Mesenchymal stem cell (in vitro differentiated cells and primary cell): ENCODE measurements at regions not wholly inside any gene's neighbourhood (a gene's known extent, or its start where the extent isn't known, plus 50 kb on each side); places are given as distances from the start of the nearest gene placed in this dataset.

Experiments
- DNase-seq: peaks from one replicate; pipeline ENCODE4 v3.0.0-alpha.2; 2013
- H2AFZ ChIP-seq: one replicate; pipeline ENCODE4 v1.6.1; 2013; ENCODE audit warnings: low read depth, mild to moderate bottlenecking, control low read depth, inconsistent platforms, low read length, moderate library complexity
- H2AK5ac ChIP-seq: 2 replicates; pipeline ENCODE4 v1.6.1; 2013; ENCODE audit warnings: low read length, moderate library complexity, mild to moderate bottlenecking, inconsistent platforms; ENCODE audit not compliant: severe bottlenecking
- H2BK120ac ChIP-seq: one replicate; pipeline ENCODE4 v1.6.1; 2013; ENCODE audit warnings: low read depth, mild to moderate bottlenecking, inconsistent platforms, low read length, moderate library complexity
- H2BK12ac ChIP-seq, 2 experiments: one replicate each; pipeline ENCODE4 v1.6.1; 2013; ENCODE audit warnings: inconsistent platforms in 2 of 2, low read length in 2 of 2, mild to moderate bottlenecking in 2 of 2, moderate library complexity in 2 of 2, control low read depth in 1 of 2
- H2BK15ac ChIP-seq: one replicate; pipeline ENCODE4 v1.6.1; 2013; ENCODE audit warnings: mild to moderate bottlenecking, low read depth, inconsistent platforms; ENCODE audit not compliant: poor library complexity, severe bottlenecking
- H2BK5ac ChIP-seq: 2 replicates; pipeline ENCODE4 v1.6.1; 2013; ENCODE audit warnings: low read depth, mild to moderate bottlenecking, low read length, control low read depth, inconsistent platforms; ENCODE audit not compliant: poor library complexity, severe bottlenecking
- H3K14ac ChIP-seq, 2 experiments: one replicate each; pipeline ENCODE4 v1.6.1; 2013; ENCODE audit warnings: inconsistent platforms in 2 of 2, low read length in 2 of 2, control low read depth in 1 of 2, mild to moderate bottlenecking in 1 of 2, moderate library complexity in 1 of 2
- H3K18ac ChIP-seq, 2 experiments: one replicate each; pipeline ENCODE4 v1.6.1; 2013; ENCODE audit warnings: inconsistent platforms in 2 of 2, low read length in 2 of 2, control low read depth in 1 of 2, low read depth in 1 of 2, mild to moderate bottlenecking in 1 of 2
- H3K23ac ChIP-seq, 2 experiments: one replicate each; pipeline ENCODE4 v1.6.1; 2013; ENCODE audit warnings: inconsistent platforms in 2 of 2, low read length in 2 of 2, mild to moderate bottlenecking in 2 of 2, moderate library complexity in 2 of 2, control low read depth in 1 of 2
- H3K27ac ChIP-seq: 2 replicates; pipeline ENCODE4 v1.5.1; 2013; ENCODE audit warnings: mild to moderate bottlenecking, moderate library complexity, low read length, control low read depth, inconsistent platforms; ENCODE audit not compliant: poor library complexity, severe bottlenecking
- H3K27me3 ChIP-seq, 2 experiments: 2 replicates each; pipeline versions ENCODE4 v1.6.1 to v1.7.0; 2013; ENCODE audit warnings: low read length in 2 of 2, mild to moderate bottlenecking in 2 of 2, moderate library complexity in 2 of 2, control low read depth in 1 of 2, inconsistent platforms in 1 of 2; ENCODE audit not compliant: control insufficient read depth in 1 of 2, insufficient read depth in 1 of 2
- H3K36me3 ChIP-seq, 2 experiments: 2 replicates each; pipeline versions ENCODE4 v1.6.1 to v1.7.0; 2013; ENCODE audit warnings: low read length in 2 of 2, control low read depth in 1 of 2, inconsistent platforms in 1 of 2, low read depth in 1 of 2, mild to moderate bottlenecking in 1 of 2; ENCODE audit not compliant: insufficient read depth in 2 of 2, control insufficient read depth in 1 of 2
- H3K4ac ChIP-seq, 2 experiments: one replicate each; pipeline ENCODE4 v1.6.1; 2013; ENCODE audit warnings: inconsistent platforms in 2 of 2, low read length in 2 of 2, mild to moderate bottlenecking in 2 of 2, moderate library complexity in 2 of 2, control low read depth in 1 of 2, low read depth in 1 of 2
- H3K4me1 ChIP-seq: 2 replicates; pipeline ENCODE4 v1.6.1; 2013; ENCODE audit warnings: low read depth, low read length, control low read depth; ENCODE audit not compliant: control insufficient read depth, insufficient read depth
- H3K4me2 ChIP-seq: 2 replicates; pipeline ENCODE4 v1.6.1; 2013; ENCODE audit warnings: low read length, mild to moderate bottlenecking, inconsistent platforms; ENCODE audit not compliant: poor library complexity, severe bottlenecking
- H3K4me3 ChIP-seq, 2 experiments: 2 replicates each; pipeline versions ENCODE4 v1.5.1 to v1.7.0; 2013; ENCODE audit warnings: low read length in 2 of 2, mild to moderate bottlenecking in 2 of 2, control low read depth in 1 of 2, low read depth in 1 of 2; ENCODE audit not compliant: insufficient read depth in 1 of 2
- H3K79me1 ChIP-seq: replicated peaks from 2 replicates; pipeline ENCODE4 v1.6.1; 2013; ENCODE audit warnings: mild to moderate bottlenecking, control low read depth, low read length, inconsistent platforms; ENCODE audit not compliant: poor library complexity, severe bottlenecking
- H3K9ac ChIP-seq: 2 replicates; pipeline ENCODE4 v1.7.0; 2013; ENCODE audit warnings: mild to moderate bottlenecking, low read length, moderate library complexity
- H3K9me3 ChIP-seq: 2 replicates; pipeline ENCODE4 v1.7.0; 2013; ENCODE audit warnings: mild to moderate bottlenecking, low read length; ENCODE audit not compliant: control insufficient read depth
- H4K8ac ChIP-seq: one replicate; pipeline ENCODE4 v1.6.1; 2013; ENCODE audit warnings: inconsistent platforms, mild to moderate bottlenecking, low read length, moderate library complexity
- H4K91ac ChIP-seq: one replicate; pipeline ENCODE4 v1.6.1; 2013; ENCODE audit warnings: mild to moderate bottlenecking, low read length, inconsistent platforms
- WGBS: methylation state at CpG from one replicate; pipeline ENCODE4 v1.1.7; 2013; ENCODE audit warnings: mixed read lengths; 5-methylcytosine and 5-hydroxymethylcytosine counted together

GRCh38 chr2:172244419-172245130 is 141.9 kb upstream of the DLX2 start:
- DNase-seq, result peak; percentile 64
- 100% methylated on average over 1 of the region's 3 CpGs for WGBS
- no peak overlapping the region for H2AK5ac ChIP-seq

GRCh38 chr2:172246649-172247048 is 143.9 kb upstream of the DLX2 start:
- Histone ChIP-seq H2AFZ (no peak overlapping the region), H2BK120ac (no peak overlapping the region), H3K23ac (no peak overlapping the region), H3K4ac (peak overlapping the region in 1 of 2 experiments; percentile 1), H4K91ac (no peak overlapping the region), H3K79me1 (no peaks in the 10 kb centered on the region), H3K9me3 (no peaks in the 10 kb centered on the region), H2BK12ac (peak overlapping the region in 1 of 2 experiments; percentile 26), H3K14ac (no peak overlapping the region), H2BK5ac (no peak overlapping the region), H3K27me3 (no peaks in the 10 kb centered on the region), H3K36me3 (no peaks in the 10 kb centered on the region), H2AK5ac (no peak overlapping the region), H3K27ac (no peak overlapping the region), H3K18ac (peak overlapping the region; percentile 44 to 69), H3K9ac (no peak overlapping the region), H3K4me2 (no peak overlapping the region), H3K4me3 (no peak overlapping the region), H2BK15ac (no peak overlapping the region), H4K8ac (peak overlapping the region; percentile 36), H3K4me1 (peaks cover 11% of the 10 kb centered on the region)
- DNase-seq, result peak; percentile 63
- WGBS, result 69% methylated on average over 3 of the region's 4 CpGs

More at GRCh38 chr2:172244419-172245130, 141.9 kb upstream of the DLX2 start:
- Histone ChIP-seq H3K23ac (no peak overlapping the region), H2BK120ac (no peak overlapping the region), H2BK5ac (no peak overlapping the region), H3K9ac (no peak overlapping the region), H3K4ac (no peak overlapping the region), H3K4me3 (no peak overlapping the region), H3K14ac (no peak overlapping the region), H2BK12ac (peak overlapping the region in 1 of 2 experiments; percentile 67), H3K36me3 (no peaks in the 10 kb centered on the region), H3K79me1 (no peaks in the 10 kb centered on the region), H3K18ac (no peak overlapping the region), H3K4me2 (no peak overlapping the region), H3K9me3 (no peaks in the 10 kb centered on the region), H2BK15ac (no peak overlapping the region), H3K4me1 (peaks cover 5% of the 10 kb centered on the region), H3K27ac (no peak overlapping the region), H3K27me3 (no peaks in the 10 kb centered on the region), H2AFZ (no peak overlapping the region), H4K8ac (no peak overlapping the region), H4K91ac (no peak overlapping the region)

GRCh38 chr2:172247203-172247602 is 144.5 kb upstream of the DLX2 start:
- 89% methylated on average over 6 of the region's 6 CpGs for WGBS
- H3K4me1 ChIP-seq, result peaks cover 16% of the 10 kb centered on the region

GRCh38 chr2:172248381-172248780 is 145.7 kb upstream of the DLX2 start:
- Histone ChIP-seq H3K9ac (no peak overlapping the region), H2BK15ac (no peak overlapping the region), H4K8ac (no peak overlapping the region), H3K9me3 (no peaks in the 10 kb centered on the region), H4K91ac (no peak overlapping the region), H3K4ac (peak overlapping the region in 1 of 2 experiments; percentile 63), H3K27me3 (no peaks in the 10 kb centered on the region), H3K4me3 (no peak overlapping the region), H3K27ac (no peak overlapping the region), H2BK12ac (peak overlapping the region; percentile 33 to 67), H3K36me3 (no peaks in the 10 kb centered on the region), H2AFZ (no peak overlapping the region), H2BK120ac (peak overlapping the region; percentile 57), H2AK5ac (no peak overlapping the region), H3K14ac (no peak overlapping the region), H2BK5ac (no peak overlapping the region), H3K23ac (no peak overlapping the region), H3K4me1 (peaks cover 21% of the 10 kb centered on the region), H3K4me2 (no peak overlapping the region), H3K79me1 (no peaks in the 10 kb centered on the region), H3K18ac (no peak overlapping the region)
- WGBS, result 50% methylated on average over 4 of the region's 4 CpGs
- no peak for DNase-seq

More at GRCh38 chr2:172247203-172247602, 144.5 kb upstream of the DLX2 start:
- Histone ChIP-seq H3K18ac (peak overlapping the region; percentile 25 to 64), H3K4ac (peak overlapping the region; percentile 55 to 82), H3K36me3 (no peaks in the 10 kb centered on the region), H3K4me2 (no peak overlapping the region), H2AK5ac (no peak overlapping the region), H2AFZ (no peak overlapping the region), H2BK12ac (peak overlapping the region; percentile 74 to 87), H3K23ac (peak overlapping the region in 1 of 2 experiments; percentile 43), H2BK15ac (peak overlapping the region; percentile 89), H4K8ac (peak overlapping the region; percentile 32), H3K27ac (no peak overlapping the region), H2BK120ac (no peak overlapping the region), H3K9me3 (no peaks in the 10 kb centered on the region), H3K27me3 (no peaks in the 10 kb centered on the region), H4K91ac (peak overlapping the region; percentile 47), H3K9ac (no peak overlapping the region), H2BK5ac (no peak overlapping the region), H3K79me1 (no peaks in the 10 kb centered on the region), H3K4me3 (no peak overlapping the region), H3K14ac (peak overlapping the region in 1 of 2 experiments; percentile 18)
- no peak for DNase-seq
